Prostate gland (tissue), 2 donors: ENCODE measurements at regions not wholly inside any gene's neighbourhood (a gene's known extent, or its start where the extent isn't known, plus 50 kb on each side); places are given as distances from the start of the nearest gene placed in this dataset.
A peak's percentile ranks its signal among the peaks of the same experiment; 100 is the strongest.
"Not testable (repeated sequence)": the region's sequence is repeated elsewhere in the genome, so short reads cannot be mapped to it uniquely, and the experiment has no call there.

Experiments used
- DNase-seq: peaks from one replicate; pipeline ENCODE4 v3.0.0-alpha.2; 2019; ENCODE audit warnings: low spot score
- H3K27ac ChIP-seq, 2 donors: fragments of 200-600 bp; sonication (generic); 2 replicates each; pipeline ENCODE4 v1.5.1; 2017 to 2019
- H3K27me3 ChIP-seq: fragments of 200-600 bp; sonication (generic); replicated peaks from 2 replicates; pipeline ENCODE4 v1.5.1; 2019; ENCODE audit not compliant: insufficient read depth
- H3K36me3 ChIP-seq, 2 donors: fragments of 200-600 bp; sonication (generic); 1 replicate in 1 of 2; 2 replicates in 1 of 2; pipeline versions ENCODE4 v1.5.1 to v1.8.1; 2017 to 2019
- H3K4me1 ChIP-seq: fragments of 200-600 bp; sonication (generic); replicated peaks from 2 replicates; pipeline ENCODE4 v1.5.1; 2019
- H3K4me3 ChIP-seq, 2 donors: fragments of 200-600 bp; sonication (generic); 2 replicates each; pipeline ENCODE4 v1.5.1; 2017 to 2019
- H3K9me3 ChIP-seq: fragments of 200-600 bp; sonication (generic); 2 replicates; pipeline ENCODE4 v1.5.1; 2017
- CTCF ChIP-seq, 4 experiments: fragments of 200-600 bp in 2 of 4; fragments of 450-650 bp in 2 of 4; sonication (generic) in 2 of 4; IDR thresholded peaks; 1 replicate in 3 of 4; 2 replicates in 1 of 4; pipeline ENCODE4 v1.5.1; 2016 to 2019; ENCODE audit warnings: antibody characterized with exemption in 4 of 4, mild to moderate bottlenecking in 2 of 4, moderate library complexity in 2 of 4
- POLR2A ChIP-seq: fragments of 450-650 bp; IDR thresholded peaks from one replicate; pipeline ENCODE4 v1.6.1; 2016; ENCODE audit warnings: antibody characterized with exemption, mild to moderate bottlenecking
- POLR2AphosphoS5 ChIP-seq: sonication (generic); formaldehyde crosslinking; IDR thresholded peaks from one replicate; pipeline ENCODE4 v1.6.1; 2017; ENCODE audit warnings: antibody characterized with exemption
- WGBS: methylation state at CpG from one replicate; pipeline ENCODE4 v1.1.5; 2018; 5-methylcytosine and 5-hydroxymethylcytosine counted together
- intact Hi-C: fragments of 100-400 bp; cut with DNase I; formaldehyde crosslinking; loops from one replicate; pipeline ENCODE4 v1.14.2; 2022

DNA sequence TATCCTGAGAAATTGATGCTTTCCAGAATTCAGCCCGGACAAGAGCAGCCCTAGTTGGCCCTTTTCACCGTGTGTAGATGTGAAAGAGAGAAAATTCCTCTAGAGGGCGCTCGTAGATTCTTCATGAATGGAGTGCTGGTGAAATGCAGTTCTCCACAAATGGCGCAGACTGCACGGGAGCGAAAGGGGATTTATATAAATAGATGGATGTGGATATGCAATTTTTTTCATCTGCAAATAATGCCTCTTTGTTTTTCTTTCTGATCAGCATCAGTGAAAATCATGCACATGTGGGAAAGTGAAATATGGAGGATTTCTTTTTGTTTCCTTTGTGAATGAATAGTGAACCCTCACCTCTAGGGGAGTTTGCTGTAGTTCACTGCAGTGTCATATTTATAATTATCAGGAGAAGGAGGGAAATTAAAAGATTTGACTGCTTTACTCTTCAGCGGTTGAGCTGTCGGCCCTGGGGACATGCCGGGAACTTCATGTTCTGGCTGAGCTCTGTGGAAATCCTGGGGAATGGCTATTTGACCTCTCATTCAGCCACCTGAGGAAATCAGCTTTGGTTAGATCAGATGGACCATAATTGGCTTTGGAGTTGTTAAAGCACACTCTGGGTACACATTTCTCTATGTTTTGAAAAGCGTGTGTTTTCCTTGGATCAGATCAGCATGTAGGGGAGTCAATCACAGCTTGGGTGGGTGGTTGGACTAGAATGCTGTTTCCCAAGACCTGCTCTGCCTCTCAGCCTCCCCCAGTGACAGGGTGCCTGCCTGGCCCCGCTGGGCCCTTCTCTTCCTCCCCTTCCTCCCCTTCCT is 115.0 kb upstream of the SHISA3 start:
- 17% methylated on average over 12 of the region's 12 CpGs for WGBS
- H3K4me3 ChIP-seq: no peak overlapping the region
- H3K36me3 ChIP-seq: no peaks in the 10 kb centered on the region
- H3K27ac ChIP-seq: no peak overlapping the region
- intact Hi-C loops: loop anchor here (2.0 kb wide), 1 partner anchor 237 kb away; no protein-coding TSS in a partner anchor
- peak; percentile 58 for DNase-seq
- no peaks in the 10 kb centered on the region for H3K27me3 ChIP-seq
- peak in 3 of 4 experiments; percentile 58 to 76 (median 64) for TF ChIP-seq CTCF (IDR thresholded peaks at IDR 0.05)
- no peak for TF ChIP-seq POLR2AphosphoS5
- no peak for TF ChIP-seq POLR2A
- H3K4me1 ChIP-seq: no peaks in the 10 kb centered on the region
- H3K9me3 ChIP-seq: no peaks in the 10 kb centered on the region

DNA sequence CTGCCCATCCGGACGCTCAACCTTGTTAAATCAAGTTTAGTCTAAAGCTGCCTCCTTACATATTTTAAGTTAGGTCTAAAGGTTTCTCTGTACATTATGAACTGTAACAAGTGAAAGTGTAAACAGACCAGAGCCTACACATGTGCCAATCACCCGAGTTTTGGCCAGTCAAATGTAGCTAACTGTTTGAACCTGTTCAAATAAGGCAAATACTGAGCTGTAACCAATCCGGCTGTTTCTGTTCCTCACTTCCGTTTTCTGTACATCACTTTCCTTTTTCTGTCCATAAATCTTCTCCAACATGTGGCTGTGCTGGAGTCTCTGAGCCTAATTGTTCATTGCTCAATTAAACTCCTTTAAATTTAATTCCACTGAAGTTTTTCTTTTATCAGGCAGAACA is 113.3 kb upstream of the SHISA3 start:
- Histone ChIP-seq H3K36me3 (no peaks in the 10 kb centered on the region), H3K9me3 (no peaks in the 10 kb centered on the region), H3K27me3 (no peaks in the 10 kb centered on the region), H3K27ac (no peak overlapping the region), H3K4me1 (no peaks in the 10 kb centered on the region), H3K4me3 (no peak overlapping the region)
- no peak for DNase-seq
- 69% methylated on average over 5 of the region's 5 CpGs for WGBS
- TF ChIP-seq CTCF (IDR thresholded peaks at IDR 0.05): no peak
- no peak for TF ChIP-seq POLR2AphosphoS5
- TF ChIP-seq POLR2A: no peak
- intact Hi-C loops: no loop called here

DNA sequence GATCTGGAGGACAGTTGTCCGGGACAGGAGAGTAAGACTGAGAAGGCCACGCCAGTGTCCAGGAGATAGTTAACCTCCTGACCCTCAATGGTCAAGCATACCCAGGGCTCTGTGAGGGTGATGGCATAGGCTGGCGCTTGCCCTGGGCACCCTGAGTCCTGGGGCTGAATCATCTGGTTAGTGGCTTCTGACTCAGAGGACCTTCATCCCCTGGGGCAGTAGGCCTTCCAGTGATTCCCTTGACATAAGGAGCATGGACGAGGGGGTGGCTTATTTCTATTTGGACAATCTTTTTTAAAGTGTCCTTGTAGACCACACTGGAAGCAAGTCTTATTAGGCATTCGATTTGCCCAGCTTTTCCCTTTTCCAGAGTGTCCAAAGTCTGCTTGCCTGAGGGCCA is 108.4 kb upstream of the SHISA3 start:
- intact Hi-C loops, H3K27ac ChIP-seq, H3K9me3 ChIP-seq, H3K36me3 ChIP-seq, H3K4me3 ChIP-seq, H3K4me1 ChIP-seq, H3K27me3 ChIP-seq, DNase-seq: not testable (repeated sequence)
- 93% methylated on average over 5 of the region's 5 CpGs for WGBS

GRCh38 chr4:42292192-42292591 is 105.1 kb upstream of the SHISA3 start:
- WGBS: 89% methylated on average over 9 of the region's 9 CpGs
- H3K4me1 ChIP-seq, H3K9me3 ChIP-seq, H3K36me3 ChIP-seq, H3K27me3 ChIP-seq, H3K27ac ChIP-seq, DNase-seq, H3K4me3 ChIP-seq, intact Hi-C loops: not testable (repeated sequence)

GRCh38 chr4:42293967-42294813 is 103.1 kb upstream of the SHISA3 start:
- no peak for TF ChIP-seq POLR2A
- no peak for TF ChIP-seq POLR2AphosphoS5
- TF ChIP-seq CTCF (IDR thresholded peaks at IDR 0.05): no peak
- WGBS: 39% methylated on average over 2 of the region's 2 CpGs
- H3K27me3 ChIP-seq: no peaks in the 10 kb centered on the region
- H3K4me1 ChIP-seq: no peaks in the 10 kb centered on the region
- DNase-seq: no peak
- intact Hi-C loops: no loop called here
- no peaks in the 10 kb centered on the region for H3K36me3 ChIP-seq
- no peak overlapping the region for H3K4me3 ChIP-seq
- H3K9me3 ChIP-seq: no peaks in the 10 kb centered on the region
- no peak overlapping the region for H3K27ac ChIP-seq
